Gastrocnemius medialis (tissue), 4 donors: ENCODE measurements at regions not wholly inside any gene's neighbourhood (a gene's known extent, or its start where the extent isn't known, plus 50 kb on each side); places are given as distances from the start of the nearest gene placed in this dataset.

Experiments used
- ATAC-seq, 2 donors: fragments of 150-250 bp; one replicate each; pipeline ENCODE4 v1.9.1; 2016
- DNase-seq, 2 donors: peaks; one replicate each; pipeline ENCODE4 v3.0.0-alpha.2; 2019
- H3K27ac ChIP-seq, 4 donors: fragments of 200-600 bp; sonication (generic); 1 replicate in 1 of 4; 2 replicates in 3 of 4; pipeline ENCODE4 v1.5.1; 2016 to 2018; ENCODE audit warnings: mild to moderate bottlenecking in 2 of 4, moderate library complexity in 1 of 4
- H3K27me3 ChIP-seq, 3 donors: fragments of 200-600 bp; sonication (generic) in 2 of 3; 1 replicate in 1 of 3; 2 replicates in 2 of 3; pipeline versions ENCODE4 v1.5.1 to v1.6.0; 2016 to 2019; ENCODE audit warnings: mild to moderate bottlenecking in 1 of 3, moderate library complexity in 1 of 3
- H3K36me3 ChIP-seq, 2 donors: fragments of 200-600 bp; sonication (generic) in 1 of 2; one replicate each; pipeline ENCODE4 v1.5.1; 2017 to 2018
- H3K4me1 ChIP-seq, 2 donors: fragments of 200-600 bp; sonication (generic) in 1 of 2; one replicate each; pipeline ENCODE4 v1.5.1; 2016 to 2017; ENCODE audit warnings: mild to moderate bottlenecking in 2 of 2
- H3K4me3 ChIP-seq, 4 donors: fragments of 200-600 bp; sonication (generic) in 3 of 4; 1 replicate in 1 of 4; 2 replicates in 3 of 4; pipeline ENCODE4 v1.5.1; 2016 to 2019; ENCODE audit warnings: mild to moderate bottlenecking in 2 of 4
- H3K9me3 ChIP-seq, 3 donors: fragments of 200-600 bp; sonication (generic) in 2 of 3; 1 replicate in 1 of 3; 2 replicates in 2 of 3; pipeline ENCODE4 v1.5.1; 2016 to 2019
- CTCF ChIP-seq, 5 experiments: fragments of 450-650 bp in 3 of 5; fragments of 200-600 bp in 2 of 5; sonication (generic) in 2 of 5; IDR thresholded peaks in 4 of 5; conservative IDR thresholded peaks in 1 of 5; 1 replicate in 4 of 5; 2 replicates in 1 of 5; pipeline ENCODE4 v1.5.1; 2016 to 2019; ENCODE audit warnings: antibody characterized with exemption in 5 of 5, mild to moderate bottlenecking in 3 of 5, moderate library complexity in 3 of 5
- POLR2A ChIP-seq, 2 donors: fragments of 450-650 bp; IDR thresholded peaks; one replicate each; pipeline ENCODE4 v1.6.1; 2017; ENCODE audit warnings: antibody characterized with exemption in 2 of 2, mild to moderate bottlenecking in 2 of 2, moderate library complexity in 2 of 2
- in situ Hi-C, 4 donors: fragments of 200-750 bp; cut with MboI; loops; one replicate each; pipeline versions ENCODE4 v1.15.0 to v1.8.0; 2017; ENCODE audit warnings: low sequenced_read_pairs in 4 of 4
- intact Hi-C: fragments of 100-400 bp; cut with DNase I; formaldehyde crosslinking; loops from one replicate; pipeline ENCODE4 v1.15.1; 2023; ENCODE audit warnings: low total_unique reads

- Histone ChIP-seq H3K4me3 (no peak overlapping the region), H3K27me3 (no peaks in the 10 kb centered on the region), H3K4me1 (no peaks in the 10 kb centered on the region), H3K36me3 (no peaks in the 10 kb centered on the region), H3K9me3 (no peaks in the 10 kb centered on the region), H3K27ac (no peak overlapping the region)
- in situ Hi-C loops (no loop called here), intact Hi-C loops (no loop called here)
- no peak for DNase-seq
- no peak for ATAC-seq
- TF ChIP-seq POLR2A (IDR thresholded peaks at IDR 0.05) (no peak), CTCF (IDR thresholded peaks at IDR 0.05 in 4 of 5, conservative IDR thresholded peaks at IDR 0.05 in 1 of 5) (no peak)
These were observed 772.9 kb downstream of the SORCS3 start for GRCh38 chr10:105413997-105414396.

- ATAC-seq (no peak), DNase-seq (no peak)
- Histone ChIP-seq H3K4me1 (no peaks in the 10 kb centered on the region), H3K4me3 (no peak overlapping the region), H3K9me3 (no peaks in the 10 kb centered on the region), H3K27me3 (no peaks in the 10 kb centered on the region), H3K36me3 (no peaks in the 10 kb centered on the region), H3K27ac (no peak overlapping the region)
- in situ Hi-C loops: no loop called here
- intact Hi-C loops: no loop called here
- TF ChIP-seq POLR2A (IDR thresholded peaks at IDR 0.05) (no peak), CTCF (IDR thresholded peaks at IDR 0.05 in 4 of 5, conservative IDR thresholded peaks at IDR 0.05 in 1 of 5) (no peak)
These were observed 768.3 kb downstream of the SORCS3 start for GRCh38 chr10:105409370-105409769.

- Histone ChIP-seq H3K27me3 (no peaks in the 10 kb centered on the region), H3K4me3 (no peak overlapping the region), H3K27ac (no peak overlapping the region), H3K4me1 (no peaks in the 10 kb centered on the region), H3K9me3 (no peaks in the 10 kb centered on the region), H3K36me3 (no peaks in the 10 kb centered on the region)
- intact Hi-C loops: no loop called here
- no peak for DNase-seq
- TF ChIP-seq POLR2A (IDR thresholded peaks at IDR 0.05) (no peak), CTCF (IDR thresholded peaks at IDR 0.05 in 4 of 5, conservative IDR thresholded peaks at IDR 0.05 in 1 of 5) (no peak)
- in situ Hi-C loops: no loop called here
- no peak for ATAC-seq
These were observed 765.4 kb downstream of the SORCS3 start for GRCh38 chr10:105406488-105406887.

- intact Hi-C loops (no loop called here), in situ Hi-C loops (loop anchor here in 1 of 4 donors (25.0 kb wide), 1 partner anchor 111 kb away; no protein-coding TSS in a partner anchor)
- Histone ChIP-seq H3K9me3 (no peaks in the 10 kb centered on the region), H3K4me1 (no peaks in the 10 kb centered on the region), H3K27me3 (no peaks in the 10 kb centered on the region), H3K4me3 (no peak overlapping the region), H3K27ac (no peak overlapping the region), H3K36me3 (no peaks in the 10 kb centered on the region)
- no peak for TF ChIP-seq CTCF (IDR thresholded peaks at IDR 0.05 in 4 of 5, conservative IDR thresholded peaks at IDR 0.05 in 1 of 5)
- no peak for TF ChIP-seq POLR2A (IDR thresholded peaks at IDR 0.05)
- no peak for ATAC-seq
- DNase-seq: no peak
These were observed 757.1 kb downstream of the SORCS3 start for GRCh38 chr10:105398202-105398601.

GRCh38 chr10:105391670-105392351 is 750.7 kb downstream of the SORCS3 start:
- Histone ChIP-seq H3K36me3 (no peaks in the 10 kb centered on the region), H3K27me3 (no peaks in the 10 kb centered on the region), H3K4me3 (no peak overlapping the region), H3K27ac (no peak overlapping the region), H3K4me1 (no peaks in the 10 kb centered on the region), H3K9me3 (no peaks in the 10 kb centered on the region)
- in situ Hi-C loops: loop anchor here in 1 of 4 donors (25.0 kb wide), 1 partner anchor 105 kb away; no protein-coding TSS in a partner anchor
- intact Hi-C loops: no loop called here
- no peak for TF ChIP-seq CTCF (IDR thresholded peaks at IDR 0.05 in 4 of 5, conservative IDR thresholded peaks at IDR 0.05 in 1 of 5)
- TF ChIP-seq POLR2A (IDR thresholded peaks at IDR 0.05): no peak
- ATAC-seq (no peak), DNase-seq (no peak)
